NOMO-1 treated with DMSO at 0.1 percent for 48 hours (cell line): ENCODE measurements at regions not wholly inside any gene's neighbourhood (a gene's known extent, or its start where the extent isn't known, plus 50 kb on each side); places are given as distances from the start of the nearest gene placed in this dataset.

Source experiments
- DNase-seq: peaks from one replicate; lab custom pipeline; 2025; ENCODE audit not compliant: unreplicated experiment; lab: John Stamatoyannopoulos, UW

DNA sequence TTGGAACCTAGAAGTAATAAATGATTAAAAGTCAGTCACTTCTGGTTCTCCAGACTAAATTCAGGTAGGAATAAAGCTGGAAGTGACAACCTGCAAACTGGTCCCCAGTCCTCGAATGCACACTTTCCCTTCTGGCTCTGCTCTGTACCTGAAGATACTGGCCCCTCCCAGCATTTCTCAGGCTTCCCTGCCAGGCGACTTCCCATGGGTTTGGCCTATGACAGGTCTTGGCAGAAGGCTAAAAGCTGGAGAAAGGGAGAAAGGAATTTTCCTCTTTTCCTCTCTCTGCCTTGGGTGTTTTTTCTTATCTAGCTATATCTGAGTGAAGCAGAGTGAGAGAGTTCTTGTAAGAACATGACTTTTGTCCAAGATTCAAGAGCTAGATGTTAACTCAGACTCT, 1005.7 kb downstream of the DTWD2 start:
- DNase-seq, result no peak

DNA sequence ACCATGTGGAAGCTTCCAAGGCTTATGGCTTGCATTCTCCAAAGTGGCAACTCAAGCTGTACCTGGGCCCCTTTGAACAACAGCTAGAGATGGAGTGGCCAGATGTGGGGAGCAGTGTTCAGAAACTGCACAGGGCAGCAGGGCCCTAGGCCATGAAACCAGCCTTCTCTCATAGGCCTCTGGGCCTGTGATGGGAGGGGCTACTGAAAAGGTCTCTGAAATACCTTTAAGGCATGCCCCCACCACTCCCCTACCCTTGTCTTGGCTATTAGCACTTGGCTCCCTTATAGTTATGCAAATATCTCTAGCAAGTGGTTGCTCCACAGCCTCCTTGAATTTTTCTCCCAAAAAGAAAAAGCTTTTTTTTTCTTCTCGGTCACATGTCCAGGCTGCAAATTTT, 1014.6 kb downstream of the DTWD2 start:
- DNase-seq, result no peak

DNA sequence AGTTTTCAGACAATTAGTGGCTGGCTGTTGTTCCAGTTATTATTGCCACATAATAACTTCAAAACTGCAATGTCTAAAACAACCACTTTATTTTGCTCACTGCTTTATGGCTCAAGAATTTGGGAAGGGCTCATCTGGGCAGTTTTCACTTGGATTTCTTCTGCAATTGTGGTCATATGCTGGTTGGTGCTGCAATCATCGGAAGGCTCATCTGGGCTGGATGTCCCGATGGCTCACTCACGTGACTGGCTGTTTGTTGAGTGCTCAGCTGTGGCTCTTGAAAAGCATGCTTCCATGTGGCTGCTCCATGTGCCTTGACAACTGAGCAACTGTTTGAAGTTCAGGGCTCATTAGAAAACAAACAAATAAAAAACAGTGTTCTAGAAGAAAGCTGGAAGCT, 1032.5 kb downstream of the DTWD2 start:
- no peak for DNase-seq

DNA sequence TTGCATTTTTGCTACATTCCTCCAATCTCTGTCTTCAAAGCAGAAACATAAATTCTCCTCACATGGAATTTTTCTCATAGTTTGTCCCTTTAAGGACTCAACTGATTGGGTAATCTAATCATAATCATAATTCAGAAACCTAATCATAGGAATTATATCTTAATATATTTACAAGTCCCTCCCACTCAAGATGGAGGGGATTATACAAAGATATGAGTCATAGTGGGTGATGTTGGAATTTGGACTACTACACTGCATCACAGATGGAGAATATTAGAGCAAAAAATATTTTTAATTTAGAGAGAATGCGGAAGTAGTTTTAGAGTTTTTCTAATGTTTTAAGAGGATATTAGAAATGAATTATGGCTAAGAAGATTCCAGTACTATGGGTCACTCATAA, 1034.0 kb downstream of the DTWD2 start:
- no peak for DNase-seq

DNA sequence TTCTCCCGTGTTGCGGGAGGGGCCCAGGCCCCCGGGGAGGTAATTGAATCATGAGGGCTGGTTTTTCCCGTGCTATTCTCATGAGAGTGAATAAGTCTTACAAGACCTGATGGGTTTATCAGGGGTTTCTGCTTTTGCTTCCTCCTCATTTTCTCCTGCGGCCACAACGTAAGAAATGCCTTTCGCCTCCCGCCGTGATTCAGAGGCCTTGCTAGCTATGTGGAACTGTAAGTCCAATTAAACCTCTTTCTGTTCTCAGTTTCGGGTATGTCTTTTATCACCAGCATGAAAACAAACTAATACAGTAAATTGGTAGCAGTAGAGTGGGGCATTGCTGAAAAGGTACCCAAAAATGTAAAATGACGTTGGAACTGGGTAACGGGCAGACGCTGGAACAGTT, 1035.1 kb downstream of the DTWD2 start:
- DNase-seq, result no peak

DNA sequence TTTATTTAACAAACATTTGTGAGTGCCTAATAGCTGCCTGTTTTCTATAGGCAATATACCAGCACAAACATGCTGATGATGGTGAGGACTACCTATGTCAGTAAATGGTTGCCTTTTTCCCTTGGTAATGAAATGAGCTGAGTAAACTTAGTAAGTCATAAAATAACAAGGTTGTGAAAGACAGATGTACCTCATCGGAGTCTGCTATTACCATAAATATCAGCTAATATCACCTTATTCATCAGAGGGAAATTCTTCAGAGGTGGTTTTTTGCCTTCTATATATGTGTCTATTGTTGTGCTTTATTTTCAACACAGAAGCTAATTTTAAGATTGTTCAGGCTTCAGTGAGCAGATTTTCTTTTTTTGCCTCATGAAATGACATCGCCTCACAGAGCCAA, 1040.5 kb downstream of the DTWD2 start:
- no peak for DNase-seq

DNA sequence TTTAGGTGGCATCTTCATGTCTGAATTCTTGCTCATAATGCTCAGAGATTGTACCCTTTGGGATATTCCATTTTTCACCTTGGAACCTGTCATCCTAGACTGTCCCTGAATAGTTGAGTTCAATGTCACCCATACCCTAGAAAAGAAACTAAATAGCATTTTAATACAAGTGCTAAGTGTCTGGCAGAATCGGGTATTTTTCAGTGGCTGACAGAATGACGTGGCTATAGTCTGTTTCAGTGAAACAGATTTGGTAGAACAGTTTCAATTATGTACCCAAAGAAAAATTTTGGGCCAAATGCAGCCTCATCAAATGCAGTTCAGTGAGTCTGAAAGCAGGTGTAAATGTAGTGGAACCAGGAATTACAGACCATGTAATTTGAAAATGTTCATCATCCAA, 1041.2 kb downstream of the DTWD2 start:
- DNase-seq, result no peak

DNA sequence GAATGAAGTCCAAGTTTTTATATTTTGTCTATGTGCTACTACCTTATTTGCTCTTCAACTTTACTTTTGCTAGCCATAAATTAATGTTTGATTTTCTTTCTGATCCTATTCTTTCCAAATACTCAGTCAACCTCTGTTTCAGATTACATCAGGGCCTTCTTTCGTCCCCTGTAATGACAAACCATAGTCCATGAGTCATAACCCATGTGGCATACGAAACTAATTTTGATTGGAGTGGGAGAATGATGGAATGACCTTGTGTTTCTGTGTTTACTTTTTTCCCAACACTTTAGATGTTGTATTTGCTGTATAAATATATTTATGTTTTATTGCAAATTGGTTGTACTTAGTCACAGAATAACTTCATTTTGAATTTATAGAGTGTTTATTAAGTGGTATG, 1043.1 kb downstream of the DTWD2 start:
- DNase-seq, result no peak

DNA sequence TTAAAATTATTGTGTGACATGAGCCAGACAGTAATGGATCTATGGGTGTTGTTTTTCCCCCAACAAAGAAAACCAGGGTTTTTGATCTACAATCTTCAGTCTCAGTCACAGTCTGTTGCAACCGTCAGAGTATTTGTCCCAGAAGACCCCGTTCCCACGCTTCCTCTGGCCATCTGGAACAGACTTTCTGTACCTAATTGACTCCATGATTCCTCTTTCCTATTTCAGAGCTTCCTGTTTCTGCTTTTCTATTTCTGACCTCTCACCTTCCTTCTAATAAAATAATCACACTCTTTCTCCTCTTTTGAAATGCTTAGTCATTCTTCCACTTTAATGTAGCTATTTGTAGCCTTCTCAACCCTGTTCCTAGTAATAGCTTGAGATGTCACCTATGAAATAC, 1044.8 kb downstream of the DTWD2 start:
- DNase-seq, result peak; percentile 14

DNA sequence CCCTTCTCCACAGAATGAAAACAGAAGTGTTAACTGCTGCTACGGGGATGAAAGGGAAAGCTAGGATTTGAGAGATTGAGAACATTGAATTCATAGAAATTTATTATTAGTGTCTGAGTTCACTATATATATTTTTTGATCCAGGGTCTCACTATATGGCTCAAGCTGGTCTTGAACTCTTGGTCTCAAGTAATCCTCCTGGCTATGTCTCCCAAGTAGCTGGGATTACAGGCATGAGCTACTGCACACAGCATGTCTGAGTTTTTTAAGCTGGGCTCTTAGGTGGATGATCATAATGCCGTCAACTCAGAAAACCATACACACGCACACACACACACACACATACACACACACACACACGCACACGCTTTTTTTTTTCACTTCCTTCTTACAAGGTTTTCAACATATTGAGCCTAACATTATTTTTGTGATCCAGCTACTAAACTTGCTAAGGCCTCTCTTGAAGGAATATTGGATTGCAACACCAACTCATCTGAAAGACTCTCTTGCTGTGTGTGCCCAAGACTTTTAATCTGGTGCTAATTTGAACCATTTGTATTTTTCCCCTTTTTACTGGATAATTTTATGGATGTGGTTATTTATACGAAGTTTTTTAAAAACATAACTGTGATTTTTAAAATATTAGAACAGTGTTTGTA, 1045.4 kb downstream of the DTWD2 start:
- DNase-seq, result peak; percentile 10

DNA sequence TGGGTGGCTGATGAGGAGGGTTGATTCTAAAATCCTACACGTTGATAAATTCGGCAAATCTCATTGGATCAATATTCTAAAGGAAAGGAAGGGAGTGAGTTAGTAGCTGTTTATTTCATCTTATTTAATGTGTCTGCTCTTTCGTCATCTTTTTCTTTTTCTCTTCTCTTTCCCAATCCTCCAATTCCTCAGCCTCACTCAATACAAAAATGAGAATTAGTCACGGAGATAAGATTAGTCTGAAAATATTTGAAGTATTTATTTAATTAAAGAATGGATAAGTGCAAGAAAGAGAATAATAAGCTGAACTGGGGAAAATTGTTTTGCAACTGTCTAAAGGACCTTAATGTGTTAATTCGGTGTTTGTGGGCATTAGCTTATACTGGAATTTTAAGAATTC, 1095.1 kb downstream of the DTWD2 start:
- DNase-seq, result no peak

DNA sequence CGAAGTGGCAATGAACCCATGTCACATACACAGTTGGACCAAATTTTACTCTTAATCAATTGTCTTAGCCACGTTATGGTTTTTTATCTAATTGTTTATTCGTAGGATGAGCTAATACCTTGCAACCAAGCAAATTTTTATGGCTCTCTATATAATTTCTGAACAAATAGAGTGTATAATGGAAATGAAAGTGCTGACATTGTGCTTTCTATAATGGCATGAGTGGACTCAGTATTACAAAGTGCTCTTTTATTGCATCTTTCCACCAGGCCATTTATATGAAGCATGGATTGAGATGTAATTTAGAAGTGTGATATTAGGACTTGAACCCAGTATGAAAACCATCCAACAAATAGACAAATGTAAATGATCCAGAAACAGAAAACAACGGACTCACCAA, 1096.0 kb downstream of the DTWD2 start:
- no peak for DNase-seq

DNA sequence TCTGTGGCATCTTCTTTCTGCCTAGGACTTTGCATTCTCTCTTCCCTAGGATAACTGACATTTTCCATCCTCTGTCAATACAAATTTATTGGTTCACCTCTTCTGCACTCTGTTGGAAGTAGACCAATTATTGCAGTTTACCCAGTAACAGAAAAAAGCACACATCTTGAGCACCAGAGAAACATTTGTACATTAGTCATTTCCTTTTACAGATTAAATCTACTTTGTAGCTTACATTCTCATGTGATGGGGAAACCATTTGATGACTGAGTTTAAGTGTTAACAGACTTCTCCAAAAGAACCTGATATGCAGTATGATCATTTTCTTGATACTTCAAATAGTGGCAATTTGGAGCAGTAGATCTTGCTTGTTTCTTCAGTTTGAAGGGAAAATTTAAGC, 1098.8 kb downstream of the DTWD2 start:
- no peak for DNase-seq

DNA sequence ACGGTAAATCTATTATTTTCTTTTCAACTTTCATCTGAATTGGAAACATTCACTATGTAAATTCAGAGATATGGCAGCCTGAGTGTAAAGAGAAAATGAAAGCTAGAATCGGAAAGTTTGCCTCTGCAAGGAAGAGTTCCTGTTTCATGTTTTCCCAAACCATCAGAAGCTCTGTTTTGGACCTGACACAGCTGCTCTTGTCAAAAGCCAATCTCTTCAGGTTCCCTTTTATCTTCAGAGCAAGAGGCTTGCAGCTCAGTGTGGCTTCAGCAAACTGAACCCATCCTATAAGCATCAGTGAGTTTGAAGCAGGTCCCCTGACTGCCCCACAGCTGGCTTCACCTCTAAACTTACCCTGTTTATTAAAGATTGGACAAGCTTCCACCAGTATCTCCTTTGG, 1099.7 kb downstream of the DTWD2 start:
- peak; percentile 36 for DNase-seq

DNA sequence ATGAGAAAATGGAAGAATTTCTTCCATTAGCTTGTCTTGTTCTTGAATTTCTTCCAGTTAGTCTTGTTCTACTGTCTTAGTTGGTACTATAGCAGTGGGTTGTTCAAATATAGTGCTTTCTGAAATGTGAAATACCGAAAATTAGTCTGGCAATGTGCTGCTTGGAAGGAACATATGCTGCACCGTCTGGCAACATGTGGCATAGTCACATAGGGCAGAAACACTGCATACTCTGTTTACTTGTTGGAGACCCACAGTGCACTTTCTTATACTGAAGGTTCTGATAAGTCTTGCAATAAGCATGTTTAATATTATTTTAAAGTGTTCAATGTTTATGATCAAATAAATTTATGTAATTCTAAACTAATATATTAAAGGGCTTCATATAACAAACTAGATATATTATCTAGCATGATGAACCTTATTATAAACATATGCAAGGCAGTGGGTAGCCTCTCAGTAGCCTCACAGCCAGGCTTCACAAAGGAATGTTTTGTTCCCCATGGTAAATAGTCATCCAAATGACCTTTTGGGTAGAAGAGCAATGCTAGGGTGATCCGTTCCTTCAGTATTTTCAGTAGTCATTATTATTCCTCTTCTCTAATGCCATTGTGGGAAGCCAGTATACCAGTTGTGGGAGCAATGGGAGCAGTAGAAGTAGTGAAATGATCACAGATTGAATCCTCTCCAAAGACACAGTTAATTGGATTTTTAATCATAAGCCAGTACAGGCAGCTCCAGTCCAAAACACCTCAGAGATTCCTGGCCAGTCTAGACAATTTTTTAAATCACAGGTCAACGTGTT, 1106.7 kb downstream of the DTWD2 start:
- no peak for DNase-seq

DNA sequence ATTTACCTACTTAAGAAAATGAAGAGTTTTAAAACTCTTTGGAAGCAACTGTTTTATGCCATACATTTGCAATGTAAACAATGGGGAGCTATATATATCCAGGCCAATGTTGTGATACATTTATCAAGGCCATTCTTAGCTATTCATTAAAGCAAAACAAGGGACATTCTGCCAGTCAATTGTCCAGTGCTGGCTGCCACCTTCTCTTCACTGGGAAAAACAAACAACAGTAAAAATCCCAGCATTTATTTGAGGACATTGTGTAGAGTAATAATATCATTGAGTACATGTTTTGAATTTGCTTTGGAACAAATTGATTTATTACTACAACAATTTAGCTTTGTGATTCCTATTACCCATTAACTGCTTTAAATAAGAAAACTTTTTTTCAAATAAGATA, 1107.4 kb downstream of the DTWD2 start:
- DNase-seq, result no peak

DNA sequence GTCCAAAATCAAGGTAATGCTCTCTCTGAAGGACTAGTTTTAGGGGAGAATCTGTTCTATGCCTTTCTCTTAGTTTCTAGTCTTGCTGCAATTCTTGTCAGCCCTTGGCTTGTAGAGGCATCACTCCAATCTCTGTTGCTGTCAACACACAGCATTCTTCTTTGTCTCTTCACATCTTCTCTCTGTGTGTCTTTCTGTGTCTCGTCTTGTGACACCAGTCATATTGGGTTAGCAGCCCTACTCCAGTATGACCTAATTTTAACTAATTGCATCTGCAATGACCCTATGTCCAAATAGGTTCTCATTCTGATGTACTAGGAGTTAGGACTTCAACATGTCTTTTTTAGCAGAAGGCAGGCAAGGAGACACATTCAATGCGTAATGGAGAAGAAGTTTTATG, 1110.6 kb downstream of the DTWD2 start:
- no peak for DNase-seq

DNA sequence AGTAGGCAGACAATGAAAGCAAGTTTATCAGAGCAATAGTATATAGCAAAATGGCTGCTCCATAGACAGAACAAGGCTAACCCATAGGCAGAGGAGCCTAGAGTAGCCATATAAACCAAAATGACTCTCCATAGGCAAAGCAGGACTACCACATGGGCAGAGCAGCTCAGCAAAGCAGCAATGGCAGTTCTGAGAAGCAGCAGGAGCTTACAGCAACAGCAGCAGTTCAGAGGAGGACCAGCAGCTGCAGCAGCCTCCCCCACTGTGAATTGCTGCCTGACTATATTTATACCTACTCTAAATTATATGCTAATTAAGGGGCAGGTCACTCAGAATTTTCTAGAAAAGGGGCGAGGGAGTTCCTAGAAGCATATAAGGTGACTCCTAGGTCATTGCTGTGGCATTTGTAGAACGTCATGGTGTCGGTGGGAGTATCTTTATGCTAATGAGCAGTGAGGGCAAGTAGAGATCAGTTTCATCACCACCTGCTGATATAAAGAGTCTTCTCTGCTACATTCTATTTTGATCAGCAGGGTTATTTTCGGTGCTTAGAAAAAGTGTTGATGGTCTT, 1115.5 kb downstream of the DTWD2 start:
- DNase-seq, result no peak

DNA sequence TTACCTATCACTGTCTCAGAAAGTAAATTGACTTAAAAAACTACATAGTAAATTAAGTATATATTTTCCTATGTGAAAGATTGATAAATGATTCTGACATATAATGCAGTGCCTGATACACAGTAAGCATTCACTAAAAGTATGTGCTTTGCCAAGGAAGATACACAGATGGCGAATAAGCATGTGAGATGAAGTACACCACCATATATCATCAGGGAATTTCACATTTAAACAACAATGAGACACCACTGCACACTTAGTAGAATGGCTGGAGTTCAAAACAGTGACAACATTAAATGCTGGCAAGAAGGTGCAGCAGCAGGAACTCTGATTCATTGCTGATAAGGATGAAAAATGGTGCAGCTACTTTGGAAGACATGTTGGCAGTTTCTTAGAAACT, 1118.8 kb downstream of the DTWD2 start:
- no peak for DNase-seq

DNA sequence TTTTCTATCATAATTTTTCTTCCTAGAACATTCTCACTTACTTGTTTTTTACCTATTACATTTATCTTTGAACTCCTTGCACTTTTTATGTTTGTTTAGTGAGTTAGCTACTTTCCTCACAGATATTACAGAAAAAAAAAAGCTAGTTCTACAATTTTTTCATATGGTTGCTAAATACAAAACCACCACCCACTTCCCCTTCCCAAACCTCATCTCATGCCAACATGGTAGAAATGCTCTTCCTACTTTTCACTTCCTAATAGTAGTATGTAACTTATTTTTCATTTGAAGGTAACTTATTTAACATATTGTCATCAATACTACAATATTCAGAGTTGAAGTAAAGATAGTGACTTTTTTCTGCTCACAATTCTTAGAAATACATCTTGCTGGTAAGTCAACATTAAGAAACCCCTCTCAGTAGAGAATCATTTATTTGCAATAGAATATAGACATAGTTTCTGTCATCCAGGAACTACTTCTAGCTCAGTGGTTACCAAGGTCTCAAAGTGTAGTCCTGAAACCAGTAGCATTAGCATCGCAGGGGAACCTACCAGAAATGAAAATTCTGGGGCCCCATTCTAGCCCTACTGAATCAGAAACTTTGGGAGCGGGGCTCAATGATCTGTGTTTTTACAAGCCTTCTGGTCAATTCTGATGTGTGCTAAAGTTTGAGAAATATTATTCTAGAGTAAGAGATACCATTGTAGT, 1124.6 kb downstream of the DTWD2 start:
- peak; percentile 76 for DNase-seq

DNA sequence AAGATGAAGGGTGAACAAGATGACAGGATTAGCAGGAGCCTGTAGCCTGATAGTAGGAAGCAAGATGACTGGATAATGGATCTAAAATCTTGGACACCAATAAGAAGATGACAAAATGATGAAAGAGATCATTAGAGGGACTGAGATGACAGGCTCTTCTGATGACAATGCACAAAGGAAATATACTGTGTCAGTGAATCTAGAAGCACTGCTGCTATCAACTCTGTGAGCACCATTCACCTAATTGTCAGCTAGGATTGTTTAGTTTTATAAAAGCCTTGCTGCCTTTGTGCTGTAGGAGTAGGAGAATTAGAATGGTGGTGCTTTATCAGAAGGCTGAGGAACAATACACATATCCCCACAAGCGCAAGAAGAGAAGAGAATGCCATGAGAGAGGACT, 1127.8 kb downstream of the DTWD2 start:
- no peak for DNase-seq

DNA sequence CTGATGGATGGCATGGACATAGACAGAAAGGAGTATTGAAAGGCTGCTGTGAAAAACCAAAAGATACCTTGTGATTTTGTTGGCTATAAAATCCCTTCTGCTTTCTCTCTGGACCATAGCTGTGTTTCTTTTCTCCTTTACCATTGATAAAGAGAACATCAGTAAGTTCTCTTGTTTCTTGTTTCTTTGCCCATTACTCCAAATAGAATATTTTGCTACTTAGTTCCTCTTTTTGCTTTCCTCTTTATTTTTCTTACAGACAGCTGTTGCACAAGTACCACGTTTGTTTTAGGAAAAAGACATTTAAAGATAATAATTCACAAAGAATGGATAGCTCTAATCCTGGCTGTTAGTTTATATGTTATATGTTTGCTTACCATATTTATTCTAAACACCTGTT, 1129.2 kb downstream of the DTWD2 start:
- peak; percentile 83 for DNase-seq
